ENCODE measurements at regions not wholly inside any gene's neighbourhood (a gene's known extent, or its start where the extent isn't known, plus 50 kb on each side); places are given as distances from the start of the nearest gene placed in this dataset.

- Histone ChIP-seq H3K36me3 (no peaks in the 10 kb centered on the region), H3K27me3 (no peaks in the 10 kb centered on the region), H3K4me1 (peaks cover 0 to 4% (median 0%) of the 10 kb centered on the region in 4 donors), H3K4me3 (no peak overlapping the region), H3K27ac (no peak overlapping the region), H3K9me3 (peaks cover 0 to 2% of the 10 kb centered on the region in 2 donors)
- DNase-seq = no peak
- intact Hi-C loops (cut with DNase I; ENCODE audit: low total_unique reads) = no loop called here
- in situ Hi-C loops (cut with MboI; ENCODE audit: low pct_ligation_motif_present in 1 of 4, low pct_unique_long_range_greater_than_20kb in 1 of 4, low sequenced_read_pairs in 3 of 4) = no loop called here
- WGBS, 2 donors (ENCODE audit: low coverage in 1 of 2) = 87 to 95% methylated on average over 3 of the region's 3 CpGs
- TF ChIP-seq POLR2A (IDR thresholded peaks at IDR 0.05) (no peak), POLR2AphosphoS5 (IDR thresholded peaks at IDR 0.05) (no peak), EP300 (IDR thresholded peaks at IDR 0.05; ENCODE audit: low read depth) (no peak)
- TF ChIP-seq, protein P1, sequence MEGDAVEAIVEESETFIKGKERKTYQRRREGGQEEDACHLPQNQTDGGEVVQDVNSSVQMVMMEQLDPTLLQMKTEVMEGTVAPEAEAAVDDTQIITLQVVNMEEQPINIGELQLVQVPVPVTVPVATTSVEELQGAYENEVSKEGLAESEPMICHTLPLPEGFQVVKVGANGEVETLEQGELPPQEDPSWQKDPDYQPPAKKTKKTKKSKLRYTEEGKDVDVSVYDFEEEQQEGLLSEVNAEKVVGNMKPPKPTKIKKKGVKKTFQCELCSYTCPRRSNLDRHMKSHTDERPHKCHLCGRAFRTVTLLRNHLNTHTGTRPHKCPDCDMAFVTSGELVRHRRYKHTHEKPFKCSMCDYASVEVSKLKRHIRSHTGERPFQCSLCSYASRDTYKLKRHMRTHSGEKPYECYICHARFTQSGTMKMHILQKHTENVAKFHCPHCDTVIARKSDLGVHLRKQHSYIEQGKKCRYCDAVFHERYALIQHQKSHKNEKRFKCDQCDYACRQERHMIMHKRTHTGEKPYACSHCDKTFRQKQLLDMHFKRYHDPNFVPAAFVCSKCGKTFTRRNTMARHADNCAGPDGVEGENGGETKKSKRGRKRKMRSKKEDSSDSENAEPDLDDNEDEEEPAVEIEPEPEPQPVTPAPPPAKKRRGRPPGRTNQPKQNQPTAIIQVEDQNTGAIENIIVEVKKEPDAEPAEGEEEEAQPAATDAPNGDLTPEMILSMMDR (IDR thresholded peaks at IDR 0.05) = no peak
These were observed 898.1 kb downstream of the EPHA4 start for GRCh38 chr2:220674033-220674432.

DNA sequence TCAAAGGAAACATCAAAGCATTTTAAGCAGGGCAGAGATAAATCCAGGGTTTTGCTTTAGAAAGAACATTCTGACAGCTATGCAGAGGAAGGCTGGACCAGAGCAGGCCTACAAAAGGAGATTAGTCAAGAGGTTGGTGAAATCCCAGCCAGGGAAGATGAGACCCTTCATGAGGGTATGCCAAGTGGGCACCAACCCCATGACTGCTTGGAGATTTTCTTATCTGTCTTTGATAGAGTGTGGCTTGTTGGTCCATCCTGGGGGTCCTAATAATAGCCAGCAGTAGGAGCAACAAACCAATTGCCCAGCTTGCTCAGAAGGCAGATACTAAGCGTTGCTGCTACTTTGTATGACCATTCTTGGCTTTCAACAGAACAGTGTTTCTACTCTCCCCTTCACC lies 895.4 kb downstream of the EPHA4 start:
- intact Hi-C loops (cut with DNase I; ENCODE audit: low total_unique reads) = no loop called here
- TF ChIP-seq POLR2A (IDR thresholded peaks at IDR 0.05) (no peak), EP300 (IDR thresholded peaks at IDR 0.05; ENCODE audit: low read depth) (no peak), POLR2AphosphoS5 (IDR thresholded peaks at IDR 0.05) (no peak)
- TF ChIP-seq, protein P1 (IDR thresholded peaks at IDR 0.05) = no peak
- Histone ChIP-seq H3K4me1 (no peaks in the 10 kb centered on the region), H3K9me3 (no peaks in the 10 kb centered on the region), H3K4me3 (no peak overlapping the region), H3K27ac (no peak overlapping the region), H3K36me3 (no peaks in the 10 kb centered on the region), H3K27me3 (no peaks in the 10 kb centered on the region)
- DNase-seq = no peak
- in situ Hi-C loops (cut with MboI; ENCODE audit: low pct_ligation_motif_present in 1 of 4, low pct_unique_long_range_greater_than_20kb in 1 of 4, low sequenced_read_pairs in 3 of 4) = loop anchor here in 3 of 4 donors (25.0 kb wide), 1 partner anchor 1286 kb away; no protein-coding TSS in a partner anchor
- 95 to 100% methylated on average over 1 of the region's 1 CpG for WGBS, 2 donors (ENCODE audit: low coverage in 1 of 2)

DNA sequence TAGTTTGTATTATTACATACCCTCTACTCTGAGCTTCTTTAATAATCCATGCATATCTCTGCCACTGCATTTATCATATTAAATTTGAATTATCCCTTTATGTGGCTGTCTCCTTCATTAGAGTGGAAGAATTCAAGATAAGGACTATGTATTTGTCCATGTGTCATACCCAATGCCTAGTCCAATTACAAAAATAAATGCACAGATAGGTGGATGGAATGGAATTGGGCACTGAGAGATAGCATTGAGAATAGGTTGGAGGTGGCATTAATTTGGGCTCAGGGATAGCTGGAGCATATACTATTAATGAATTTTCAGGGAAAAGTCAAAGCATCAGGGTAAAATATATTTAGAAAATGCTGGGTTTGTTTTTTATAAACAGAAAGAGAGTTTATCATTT lies 893.2 kb downstream of the EPHA4 start:
- H3K9me3 ChIP-seq = no peaks in the 10 kb centered on the region
- DNase-seq = no peak
- in situ Hi-C loops (cut with MboI; ENCODE audit: low pct_ligation_motif_present in 1 of 4, low pct_unique_long_range_greater_than_20kb in 1 of 4, low sequenced_read_pairs in 3 of 4) (loop anchor here in 3 of 4 donors (25.0 kb wide), 1 partner anchor 1283 kb away; no protein-coding TSS in a partner anchor), intact Hi-C loops (cut with DNase I; ENCODE audit: low total_unique reads) (no loop called here)
- H3K27me3 ChIP-seq = no peaks in the 10 kb centered on the region
- H3K27ac ChIP-seq = no peak overlapping the region
- H3K4me1 ChIP-seq = no peaks in the 10 kb centered on the region
- TF ChIP-seq POLR2AphosphoS5 (IDR thresholded peaks at IDR 0.05) (no peak), EP300 (IDR thresholded peaks at IDR 0.05; ENCODE audit: low read depth) (no peak), POLR2A (IDR thresholded peaks at IDR 0.05) (no peak)
- TF ChIP-seq, protein P1 (IDR thresholded peaks at IDR 0.05) = no peak
- no peak overlapping the region for H3K4me3 ChIP-seq
- no peaks in the 10 kb centered on the region for H3K36me3 ChIP-seq

- Histone ChIP-seq H3K4me1 (no peaks in the 10 kb centered on the region), H3K27me3 (no peaks in the 10 kb centered on the region), H3K9me3 (no peaks in the 10 kb centered on the region), H3K36me3 (no peaks in the 10 kb centered on the region), H3K4me3 (no peak overlapping the region), H3K27ac (no peak overlapping the region)
- TF ChIP-seq, protein P1 (IDR thresholded peaks at IDR 0.05) = no peak
- TF ChIP-seq POLR2A (IDR thresholded peaks at IDR 0.05) = no peak
- no peak for TF ChIP-seq EP300 (IDR thresholded peaks at IDR 0.05; ENCODE audit: low read depth)
- in situ Hi-C loops (cut with MboI; ENCODE audit: low pct_ligation_motif_present in 1 of 4, low pct_unique_long_range_greater_than_20kb in 1 of 4, low sequenced_read_pairs in 3 of 4) (loop anchor here in 3 of 4 donors (10.0 to 25.0 kb wide), 2 partner anchors 892 to 1280 kb away; partner anchors contain the start of gene EPHA4 (in 1 of the 3)), intact Hi-C loops (cut with DNase I; ENCODE audit: low total_unique reads) (no loop called here)
- 71 to 72% methylated on average over 1 of the region's 1 CpG for WGBS, 2 donors (ENCODE audit: low coverage in 1 of 2)
- no peak for DNase-seq
These were observed 889.5 kb downstream of the EPHA4 start for GRCh38 chr2:220682616-220683015.

Data from transverse colon (tissue), 4 donors.